HEK293 (cell line): ENCODE measurements at regions not wholly inside any gene's neighbourhood (a gene's known extent, or its start where the extent isn't known, plus 50 kb on each side); places are given as distances from the start of the nearest gene placed in this dataset.

ENCODE experiments used
- CTCF ChIA-PET: fragments of 350-600 bp; formaldehyde crosslinking; extraction: SDS; loops from one replicate; lab custom pipeline; 2021; ENCODE audit warnings: antibody characterized with exemption; lab: Yijun Ruan, JAX
- POLR2A ChIA-PET: fragments of 300-600 bp; formaldehyde crosslinking; extraction: SDS; loops from one replicate; lab custom pipeline; 2020; ENCODE audit warnings: antibody characterized with exemption, inconsistent platforms; lab: Yijun Ruan, JAX
- H3K27ac ChIP-seq: fragments of 200-500 bp; sonication (Bioruptor generic); 2 replicates; pipeline ENCODE4 v1.5.1; 2014; ENCODE audit warnings: low read depth, low read length, control low read depth, inconsistent platforms; ENCODE audit errors: extremely low read depth
- H3K36me3 ChIP-seq, 2 experiments: fragments of 200-500 bp in 1 of 2; sonication (Bioruptor generic) in 1 of 2; 1 replicate in 1 of 2; 2 replicates in 1 of 2; pipeline ENCODE4 v1.5.1; 2014 to 2017; ENCODE audit warnings: inconsistent platforms in 2 of 2, low read length in 2 of 2; ENCODE audit not compliant: control insufficient read depth in 2 of 2, insufficient read depth in 1 of 2
- H3K4me1 ChIP-seq: fragments of 200-500 bp; sonication (Bioruptor generic); 2 replicates; pipeline ENCODE4 v1.5.1; 2014; ENCODE audit warnings: mild to moderate bottlenecking, low read length, inconsistent platforms; ENCODE audit not compliant: control insufficient read depth, insufficient read depth
- H3K4me3 ChIP-seq: 2 replicates; pipeline ENCODE4 v1.5.1; 2011; ENCODE audit warnings: low read depth, mild to moderate bottlenecking, control low read depth, low read length, moderate library complexity
- H3K9me3 ChIP-seq: fragments of 200-500 bp; sonication (Bioruptor generic); 2 replicates; pipeline ENCODE4 v1.5.1; 2014; ENCODE audit warnings: low read depth, low read length, inconsistent platforms; ENCODE audit not compliant: control insufficient read depth, insufficient read depth
- BCL6B ChIP-seq: fragments of 450-650 bp; formaldehyde crosslinking; IDR thresholded peaks from 2 replicates; pipeline ENCODE4 v1.5.1; 2017; ENCODE audit warnings: missing biosample characterization, missing genetic modification characterization
- CTCF ChIP-seq: fragments of 450-650 bp; formaldehyde crosslinking; IDR thresholded peaks from 2 replicates; pipeline ENCODE4 v1.5.1; 2016; ENCODE audit warnings: missing biosample characterization, missing genetic modification characterization
- EGR2 ChIP-seq: fragments of 450-650 bp; formaldehyde crosslinking; IDR thresholded peaks from 2 replicates; pipeline ENCODE4 v1.5.1; 2016; ENCODE audit warnings: low read depth, missing biosample characterization, missing genetic modification characterization
- GLI4 ChIP-seq: fragments of 450-650 bp; formaldehyde crosslinking; IDR thresholded peaks from 2 replicates; pipeline ENCODE4 v1.5.1; 2016; ENCODE audit warnings: missing biosample characterization, missing genetic modification characterization
- PATZ1 ChIP-seq: fragments of 450-650 bp; formaldehyde crosslinking; IDR thresholded peaks from 2 replicates; pipeline ENCODE4 v1.5.1; 2016; ENCODE audit warnings: missing biosample characterization, missing genetic modification characterization
- ZNF133 ChIP-seq: fragments of 450-650 bp; formaldehyde crosslinking; IDR thresholded peaks from 2 replicates; pipeline ENCODE4 v1.5.1; 2016; ENCODE audit warnings: missing biosample characterization, missing genetic modification characterization
- ZNF146 ChIP-seq: fragments of 450-650 bp; formaldehyde crosslinking; IDR thresholded peaks from 2 replicates; pipeline ENCODE4 v1.5.1; 2016; ENCODE audit warnings: missing biosample characterization, missing genetic modification characterization
- ZNF335 ChIP-seq: fragments of 450-650 bp; formaldehyde crosslinking; conservative IDR thresholded peaks from 2 replicates; pipeline ENCODE4 v1.5.1; 2016; ENCODE audit warnings: missing biosample characterization, missing genetic modification characterization
- ZNF529 ChIP-seq: fragments of 450-650 bp; formaldehyde crosslinking; IDR thresholded peaks from 2 replicates; pipeline ENCODE4 v1.5.1; 2017; ENCODE audit warnings: missing genetic modification characterization, missing biosample characterization; ENCODE audit not compliant: insufficient replicate concordance
- ZNF548 ChIP-seq: fragments of 450-650 bp; formaldehyde crosslinking; IDR thresholded peaks from 2 replicates; pipeline ENCODE4 v1.5.1; 2016; ENCODE audit warnings: missing biosample characterization, missing genetic modification characterization
- ZNF677 ChIP-seq: fragments of 450-650 bp; IDR thresholded peaks from 2 replicates; pipeline ENCODE4 v1.5.0; 2018; ENCODE audit warnings: missing biosample characterization, mild to moderate bottlenecking, missing genetic modification characterization, moderate library complexity
- ZNF785 ChIP-seq: fragments of 450-650 bp; formaldehyde crosslinking; IDR thresholded peaks from 2 replicates; pipeline ENCODE4 v1.5.1; 2016; ENCODE audit warnings: missing biosample characterization, missing genetic modification characterization
- ZSCAN23 ChIP-seq: fragments of 450-650 bp; formaldehyde crosslinking; IDR thresholded peaks from 2 replicates; pipeline ENCODE4 v1.5.1; 2016; ENCODE audit warnings: missing biosample characterization, missing genetic modification characterization
- TF ChIP-seq, protein P1 (sequence below): fragments of 450-650 bp; formaldehyde crosslinking; IDR thresholded peaks from 2 replicates; pipeline ENCODE4 v1.5.0; 2017; ENCODE audit warnings: missing biosample characterization, missing genetic modification characterization, borderline replicate concordance

DNA sequence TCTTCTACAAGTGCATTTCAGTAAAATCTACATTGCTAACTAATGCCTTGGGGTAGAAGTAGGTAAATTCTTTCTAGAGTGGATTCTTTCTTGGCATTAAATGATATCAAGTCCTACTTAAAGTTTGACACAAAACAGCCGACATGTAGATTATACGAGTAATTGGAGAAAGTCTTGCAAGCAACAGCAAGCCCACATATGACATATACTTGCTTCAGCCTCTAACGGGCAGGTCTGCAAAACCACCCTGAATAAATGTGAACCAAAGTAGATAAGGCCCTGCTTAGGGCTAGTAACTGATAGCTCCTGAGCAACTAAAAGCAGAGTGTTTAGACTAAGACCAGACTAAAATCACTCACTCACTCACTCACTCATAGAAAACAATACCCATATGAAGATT lies 203.2 kb downstream of the LTN1 start (continued):
- TF ChIP-seq ZSCAN23 (tag by site-specific recombination) (no peak), ZNF146 (tag by site-specific recombination) (no peak)
- TF ChIP-seq, protein P1, sequence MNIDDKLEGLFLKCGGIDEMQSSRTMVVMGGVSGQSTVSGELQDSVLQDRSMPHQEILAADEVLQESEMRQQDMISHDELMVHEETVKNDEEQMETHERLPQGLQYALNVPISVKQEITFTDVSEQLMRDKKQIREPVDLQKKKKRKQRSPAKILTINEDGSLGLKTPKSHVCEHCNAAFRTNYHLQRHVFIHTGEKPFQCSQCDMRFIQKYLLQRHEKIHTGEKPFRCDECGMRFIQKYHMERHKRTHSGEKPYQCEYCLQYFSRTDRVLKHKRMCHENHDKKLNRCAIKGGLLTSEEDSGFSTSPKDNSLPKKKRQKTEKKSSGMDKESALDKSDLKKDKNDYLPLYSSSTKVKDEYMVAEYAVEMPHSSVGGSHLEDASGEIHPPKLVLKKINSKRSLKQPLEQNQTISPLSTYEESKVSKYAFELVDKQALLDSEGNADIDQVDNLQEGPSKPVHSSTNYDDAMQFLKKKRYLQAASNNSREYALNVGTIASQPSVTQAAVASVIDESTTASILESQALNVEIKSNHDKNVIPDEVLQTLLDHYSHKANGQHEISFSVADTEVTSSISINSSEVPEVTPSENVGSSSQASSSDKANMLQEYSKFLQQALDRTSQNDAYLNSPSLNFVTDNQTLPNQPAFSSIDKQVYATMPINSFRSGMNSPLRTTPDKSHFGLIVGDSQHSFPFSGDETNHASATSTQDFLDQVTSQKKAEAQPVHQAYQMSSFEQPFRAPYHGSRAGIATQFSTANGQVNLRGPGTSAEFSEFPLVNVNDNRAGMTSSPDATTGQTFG, result no peak

GRCh38 chr21:28788030-28788429 lies 204.6 kb downstream of the LTN1 start:
- TF ChIP-seq PATZ1 (tag by site-specific recombination) (no peak), ZNF133 (tag by site-specific recombination) (no peak), GLI4 (tag by site-specific recombination) (no peak), EGR2 (tag by site-specific recombination) (no peak), ZNF146 (tag by site-specific recombination) (peak; percentile 18; the same call in 1 of the 2 replicates), ZNF548 (tag by site-specific recombination) (no peak), ZNF785 (tag by site-specific recombination) (no peak), ZNF677 (tag by site-specific recombination) (no peak)
- H3K27ac ChIP-seq, result no peak overlapping the region
- no peaks in the 10 kb centered on the region; the same call in 1 of the 2 replicates for H3K9me3 ChIP-seq
- no peaks in the 10 kb centered on the region for H3K36me3 ChIP-seq
- H3K4me3 ChIP-seq, result no peak overlapping the region
- no peaks in the 10 kb centered on the region for H3K4me1 ChIP-seq
- ChIA-PET CTCF (no interaction called here), POLR2A (interaction anchor here (0.7 kb wide), 1 partner anchor 971 kb away, joined by 4 read pairs; no protein-coding TSS in a partner anchor)

DNA sequence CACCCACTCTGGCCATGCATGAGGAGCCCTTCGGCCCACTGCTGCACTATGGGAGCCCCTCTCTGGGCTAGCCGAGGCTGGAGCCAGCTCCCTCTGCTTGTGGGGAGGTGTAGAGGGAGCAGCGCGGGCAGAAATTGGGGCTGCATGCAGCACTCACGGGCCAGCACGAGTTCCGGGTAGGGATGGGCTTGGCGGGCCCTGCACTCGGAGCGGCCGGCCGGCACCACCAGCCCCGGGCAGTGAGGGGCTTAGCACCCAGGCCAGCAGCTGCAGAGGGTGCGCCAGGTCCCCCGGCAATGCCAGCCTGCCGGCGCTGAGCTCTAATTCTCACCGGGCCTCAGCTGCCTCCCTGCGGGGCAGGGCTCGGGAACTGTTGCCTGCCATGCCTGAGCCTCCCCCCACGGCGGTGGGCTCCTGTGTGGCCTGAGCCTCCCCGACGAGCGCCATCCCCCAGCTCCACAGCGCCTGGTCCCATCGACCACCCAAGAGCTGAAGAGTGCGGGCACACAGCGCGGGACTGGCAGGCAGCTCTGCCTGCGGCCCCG lies 209.0 kb downstream of the LTN1 start:
- no peaks in the 10 kb centered on the region for H3K36me3 ChIP-seq
- no peaks in the 10 kb centered on the region; the same call in 1 of the 2 replicates for H3K9me3 ChIP-seq
- no peak overlapping the region for H3K27ac ChIP-seq
- no peak for TF ChIP-seq ZNF335 (tag by site-specific recombination)
- TF ChIP-seq ZNF529, result peak; percentile 16
- CTCF ChIA-PET, result interaction anchor here (1.0 kb wide), 1 partner anchor 38 kb away, joined by 3 read pairs; no protein-coding TSS in a partner anchor
- no peaks in the 10 kb centered on the region for H3K4me1 ChIP-seq
- POLR2A ChIA-PET, result no interaction called here
- no peak overlapping the region for H3K4me3 ChIP-seq

GRCh38 chr21:28781602-28782276 lies 210.9 kb downstream of the LTN1 start:
- CTCF ChIA-PET, result interaction anchor here (0.6 to 1.5 kb wide), 8 partner anchors 9 to 650 kb away, joined by 3 to 8 read pairs (median 3); no protein-coding TSS in a partner anchor
- H3K4me3 ChIP-seq, result no peak overlapping the region
- H3K36me3 ChIP-seq, result no peaks in the 10 kb centered on the region
- POLR2A ChIA-PET, result no interaction called here
- no peak overlapping the region for H3K27ac ChIP-seq
- H3K9me3 ChIP-seq, result no peaks in the 10 kb centered on the region; the same call in 1 of the 2 replicates
- no peaks in the 10 kb centered on the region for H3K4me1 ChIP-seq
- TF ChIP-seq BCL6B (tag by site-specific recombination) (no peak), CTCF (0 out of 2 replicates have a peak, but pooled peaks have one; percentile 13)
- TF ChIP-seq, all 188 proteins: peak for 1
